Neutrophil (primary cell): ENCODE measurements at regions not wholly inside any gene's neighbourhood (a gene's known extent, or its start where the extent isn't known, plus 50 kb on each side); places are given as distances from the start of the nearest gene placed in this dataset.

ENCODE experiments used
- H3K27ac ChIP-seq: fragments of 200-600 bp; sonication (generic); 2 replicates; pipeline ENCODE4 v1.5.1; 2016; ENCODE audit warnings: mild to moderate bottlenecking, moderate library complexity
- H3K27me3 ChIP-seq: fragments of 200-600 bp; sonication (generic); 2 replicates; pipeline ENCODE4 v1.6.0; 2016; ENCODE audit warnings: mild to moderate bottlenecking
- H3K36me3 ChIP-seq: fragments of 200-600 bp; sonication (generic); 2 replicates; pipeline ENCODE4 v1.5.1; 2017
- H3K4me1 ChIP-seq, 2 experiments: fragments of 200-600 bp in 1 of 2; sonication (generic) in 1 of 2; 1 replicate in 1 of 2; 2 replicates in 1 of 2; pipeline versions ENCODE4 v1.5.1 to v1.6.1; 2013 to 2016; ENCODE audit warnings: low read depth in 1 of 2, low read length in 1 of 2, mild to moderate bottlenecking in 1 of 2, moderate library complexity in 1 of 2; ENCODE audit not compliant: control insufficient read depth in 1 of 2, insufficient read depth in 1 of 2
- H3K4me3 ChIP-seq, 2 experiments: fragments of 200-600 bp in 1 of 2; sonication (generic) in 1 of 2; 1 replicate in 1 of 2; 2 replicates in 1 of 2; pipeline ENCODE4 v1.5.1; 2013 to 2016; ENCODE audit warnings: low read depth in 1 of 2, low read length in 1 of 2, mild to moderate bottlenecking in 1 of 2, moderate library complexity in 1 of 2
- H3K9me3 ChIP-seq: fragments of 200-600 bp; sonication (generic); 2 replicates; pipeline ENCODE4 v1.5.1; 2016
- CTCF ChIP-seq: fragments of 200-600 bp; sonication (generic); IDR thresholded peaks from 2 replicates; pipeline ENCODE4 v1.5.1; 2016; ENCODE audit warnings: antibody characterized with exemption

GRCh38 chr2:16042201-16042700, 101.9 kb downstream of the MYCN start:
- no peak overlapping the region for H3K4me3 ChIP-seq
- H3K4me1 ChIP-seq: no peaks in the 10 kb centered on the region
- TF ChIP-seq CTCF: no peak

GRCh38 chr2:16040271-16041010, 100.1 kb downstream of the MYCN start:
- Histone ChIP-seq H3K36me3 (no peaks in the 10 kb centered on the region), H3K27ac (no peak overlapping the region), H3K4me3 (no peak overlapping the region), H3K27me3 (no peaks in the 10 kb centered on the region), H3K9me3 (no peaks in the 10 kb centered on the region), H3K4me1 (no peaks in the 10 kb centered on the region)
- no peak for TF ChIP-seq CTCF

More at GRCh38 chr2:16042201-16042700, 101.9 kb downstream of the MYCN start:
- no peaks in the 10 kb centered on the region for H3K36me3 ChIP-seq
- H3K27me3 ChIP-seq: no peaks in the 10 kb centered on the region
- H3K9me3 ChIP-seq: no peaks in the 10 kb centered on the region
- no peak overlapping the region for H3K27ac ChIP-seq

GRCh38 chr2:16039823-16040222, 99.5 kb downstream of the MYCN start:
- Histone ChIP-seq H3K27me3 (no peaks in the 10 kb centered on the region), H3K4me3 (no peak overlapping the region), H3K36me3 (no peaks in the 10 kb centered on the region), H3K27ac (no peak overlapping the region), H3K4me1 (no peaks in the 10 kb centered on the region), H3K9me3 (no peaks in the 10 kb centered on the region)
- TF ChIP-seq CTCF: no peak

GRCh38 chr2:16039055-16039454, 98.7 kb downstream of the MYCN start:
- no peaks in the 10 kb centered on the region for H3K36me3 ChIP-seq
- no peaks in the 10 kb centered on the region for H3K27me3 ChIP-seq
- no peak overlapping the region for H3K27ac ChIP-seq
- TF ChIP-seq CTCF: no peak
- no peak overlapping the region for H3K4me3 ChIP-seq
- H3K4me1 ChIP-seq: no peaks in the 10 kb centered on the region
- no peaks in the 10 kb centered on the region for H3K9me3 ChIP-seq

- H3K4me3 ChIP-seq: no peak overlapping the region
- no peak overlapping the region for H3K27ac ChIP-seq
- H3K9me3 ChIP-seq: no peaks in the 10 kb centered on the region
- no peaks in the 10 kb centered on the region for H3K36me3 ChIP-seq
- no peaks in the 10 kb centered on the region for H3K4me1 ChIP-seq
- no peaks in the 10 kb centered on the region for H3K27me3 ChIP-seq
- TF ChIP-seq CTCF: no peak
Measured at GRCh38 chr2:16038621-16039020, 98.3 kb downstream of the MYCN start.
